ENCODE measurements at regions not wholly inside any gene's neighbourhood (a gene's known extent, or its start where the extent isn't known, plus 50 kb on each side); places are given as distances from the start of the nearest gene placed in this dataset.

DNA sequence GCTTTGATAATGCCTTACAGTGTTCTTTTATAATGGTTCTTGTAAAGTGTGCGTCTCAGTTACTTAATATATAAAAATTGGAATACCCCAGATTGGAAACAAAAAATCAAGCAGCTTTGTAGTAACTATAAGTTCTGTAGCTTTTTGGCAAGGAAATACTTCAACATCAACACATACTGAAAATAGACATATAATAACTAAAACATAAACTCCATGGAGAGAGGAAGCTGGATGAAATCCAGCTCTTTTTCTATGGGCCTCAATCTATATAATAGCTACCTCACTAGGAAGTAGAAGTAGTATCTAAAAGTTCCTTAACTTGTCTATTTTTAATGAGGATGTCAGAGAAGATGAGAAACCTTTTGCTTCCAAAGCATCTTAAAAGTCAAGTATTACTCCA is 313.3 kb upstream of the NFIA start:
- no peak for TF ChIP-seq CTCF (IDR thresholded peaks at IDR 0.05; ENCODE audit: low read depth, low read length)
- TF ChIP-seq EZH2phosphoT487 (IDR thresholded peaks at IDR 0.05; ENCODE audit: low read depth) = no peak

Measured in OCI-LY3 (cell line).